Ureter (tissue), 1 donor: ENCODE measurements at regions not wholly inside any gene's neighbourhood (a gene's known extent, or its start where the extent isn't known, plus 50 kb on each side); places are given as distances from the start of the nearest gene placed in this dataset.
"Not testable (repeated sequence)": the region's sequence is repeated elsewhere in the genome, so short reads cannot be mapped to it uniquely, and the experiment has no call there.

Experiments used
- DNase-seq: peaks from one replicate; pipeline ENCODE4 v3.0.0-alpha.2; 2020; ENCODE audit warnings: low spot score
- donor health status: DM: yes; HTN: yes; CAD: no.

DNA sequence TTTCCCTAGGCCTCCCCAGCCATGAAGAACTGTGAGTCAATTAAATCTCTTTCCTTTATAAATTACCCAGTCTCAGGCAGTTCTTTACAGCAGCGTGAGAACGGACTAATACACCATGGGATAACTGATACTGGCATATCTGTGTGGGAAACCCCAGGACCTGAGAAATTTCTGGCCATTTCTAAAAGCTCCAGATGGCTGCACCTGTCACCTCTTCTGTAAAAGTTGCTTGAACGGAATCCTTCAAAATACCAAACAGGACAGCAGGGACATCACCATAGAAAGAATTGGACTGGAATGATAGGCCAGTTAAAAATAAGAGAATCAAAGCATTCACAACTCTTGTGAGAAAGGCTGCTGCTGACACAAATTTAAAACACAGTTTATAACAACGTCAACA is 134.0 kb upstream of the FOXD4L5 start:
- not testable (repeated sequence) for DNase-seq

DNA sequence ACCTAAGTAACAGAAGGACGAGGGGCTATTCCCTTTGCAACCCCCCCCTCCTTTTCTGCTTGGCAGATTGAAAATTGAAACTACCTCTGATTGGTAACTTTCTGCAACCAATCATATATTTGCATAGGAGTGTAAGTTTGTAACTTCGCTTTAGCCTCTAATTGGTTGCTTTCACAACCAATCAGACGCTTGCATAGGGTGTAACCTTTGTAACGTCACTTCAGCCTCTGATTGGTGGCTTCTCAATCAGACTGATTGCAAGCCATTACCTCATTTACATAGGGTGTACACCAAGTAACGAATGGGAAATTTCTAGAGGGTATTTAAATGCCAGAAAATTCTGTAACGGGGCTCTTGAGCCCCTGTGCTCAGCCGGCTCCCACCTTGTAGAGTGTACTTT is 131.9 kb upstream of the FOXD4L5 start:
- not testable (repeated sequence) for DNase-seq

DNA sequence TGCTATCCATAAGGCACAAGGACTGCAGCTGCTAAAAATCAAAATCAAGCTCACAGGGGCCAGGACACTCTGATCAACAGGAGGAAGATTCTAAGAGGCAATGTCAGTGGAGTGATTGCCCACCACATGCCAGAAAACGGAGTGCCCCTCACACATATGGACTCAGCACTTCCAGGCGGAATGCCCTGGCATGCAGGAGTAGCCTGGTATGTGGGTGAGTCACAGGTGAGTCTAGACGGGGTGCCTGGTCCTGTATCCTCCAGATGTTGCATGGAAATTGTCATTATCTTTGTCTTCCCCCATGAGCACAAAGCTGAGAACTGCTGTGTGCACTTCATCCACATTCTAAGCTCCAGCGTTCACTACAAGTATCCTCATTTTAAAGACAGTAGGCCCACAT is 129.2 kb upstream of the FOXD4L5 start:
- DNase-seq = not testable (repeated sequence)

DNA sequence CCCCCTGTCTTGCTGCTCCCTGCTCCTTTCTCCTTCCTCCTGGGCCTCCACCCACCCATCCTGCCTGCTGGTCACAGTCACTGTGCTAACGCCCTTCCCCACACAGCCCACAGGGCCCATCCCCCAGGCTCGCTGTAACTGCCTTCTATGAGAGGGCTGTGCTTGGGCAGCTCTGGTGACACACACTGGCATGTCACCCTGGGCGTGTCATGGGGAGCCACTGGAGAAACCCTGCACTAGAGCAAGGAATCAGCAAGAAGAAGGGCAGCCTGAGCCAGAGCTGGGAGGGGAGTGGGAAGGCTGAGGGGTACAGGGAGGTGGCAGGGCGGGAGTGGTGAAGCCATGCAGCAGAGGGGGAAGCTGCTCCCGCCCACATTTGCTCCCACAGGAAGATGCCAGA is 128.4 kb upstream of the FOXD4L5 start:
- DNase-seq = not testable (repeated sequence)

DNA sequence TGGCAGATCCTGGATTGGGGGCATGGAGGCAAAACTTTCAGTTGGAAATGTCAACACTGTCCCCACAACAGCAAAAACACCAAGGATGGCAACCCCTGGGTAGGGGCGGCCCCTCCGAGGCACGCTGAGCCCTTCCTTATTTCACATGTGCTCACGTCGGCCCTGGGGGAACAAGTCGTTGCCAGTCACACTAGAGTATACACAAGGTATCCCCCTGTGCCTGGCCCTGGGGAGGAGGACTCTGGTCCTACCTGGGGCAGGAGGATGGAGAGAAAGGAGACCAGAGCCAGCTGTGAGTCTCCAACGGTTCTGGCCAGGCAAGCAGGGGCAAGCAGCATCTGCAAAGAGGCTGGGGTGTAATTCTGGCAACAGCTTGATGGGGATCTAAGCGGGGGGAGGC is 126.9 kb upstream of the FOXD4L5 start:
- DNase-seq = no peak

DNA sequence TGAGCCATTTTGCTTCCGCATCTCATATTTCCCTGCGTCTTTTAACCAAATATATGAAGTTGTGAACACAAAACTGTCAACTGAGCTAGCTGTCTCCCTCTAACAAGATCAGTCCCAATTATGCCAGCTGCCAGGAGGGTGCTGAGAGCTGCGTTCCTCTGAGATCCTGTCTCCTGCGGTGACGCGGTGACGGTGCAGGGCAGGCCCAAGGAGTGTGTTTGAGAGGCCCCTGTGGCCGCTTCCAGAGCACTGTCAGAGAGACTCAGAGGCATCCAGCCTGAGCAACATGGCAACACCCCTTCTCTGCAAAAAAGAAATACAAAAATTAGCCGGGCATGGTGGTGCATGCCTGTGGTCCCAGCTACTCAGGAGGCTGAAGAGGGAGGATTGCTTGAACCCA is 126.3 kb upstream of the FOXD4L5 start:
- DNase-seq = no peak

DNA sequence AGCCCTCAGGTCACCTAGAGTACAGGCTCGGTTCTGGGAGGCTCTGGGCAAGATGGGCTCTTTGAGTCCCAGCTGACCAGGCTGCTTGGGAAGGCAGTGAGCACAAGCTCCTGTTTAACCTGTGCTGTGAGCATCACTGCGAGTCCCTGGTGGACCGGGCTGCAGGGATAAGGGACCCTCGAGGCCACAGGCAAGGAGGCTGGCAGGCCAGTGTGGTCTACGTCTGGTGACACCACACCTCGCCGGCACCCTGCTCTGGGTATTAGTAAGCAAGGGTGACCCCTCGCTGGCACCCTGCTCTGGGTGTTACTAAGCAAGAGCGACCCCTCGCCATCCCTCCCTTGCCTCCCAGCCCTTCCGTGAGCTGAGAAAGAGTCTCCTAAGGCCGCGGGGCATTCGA is 125.9 kb upstream of the FOXD4L5 start:
- DNase-seq = no peak

DNA sequence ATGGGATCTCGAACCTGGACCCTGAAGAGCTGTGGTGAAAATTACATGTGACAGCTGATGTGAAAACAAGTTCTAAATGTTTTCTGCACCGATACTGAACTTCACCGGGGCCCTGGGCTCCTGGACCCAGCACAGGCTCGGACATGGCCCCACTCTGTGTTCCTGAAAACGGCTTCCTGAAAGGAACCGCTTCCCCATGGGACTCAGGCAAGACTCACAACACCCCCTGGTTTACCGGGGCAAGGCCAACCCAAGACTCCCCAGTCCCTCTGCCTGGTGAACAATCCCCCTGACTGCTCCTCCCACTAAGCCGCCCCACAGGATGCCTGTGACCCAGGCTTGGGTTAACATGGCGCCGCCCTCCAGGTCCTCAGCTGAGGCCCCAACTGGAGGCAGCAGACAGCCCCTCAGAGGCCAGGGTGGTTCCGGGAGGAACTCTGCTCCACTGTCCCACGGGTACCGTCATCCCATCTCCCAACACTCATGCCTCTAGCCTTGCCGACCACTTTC is 124.5 kb upstream of the FOXD4L5 start:
- DNase-seq = no peak

DNA sequence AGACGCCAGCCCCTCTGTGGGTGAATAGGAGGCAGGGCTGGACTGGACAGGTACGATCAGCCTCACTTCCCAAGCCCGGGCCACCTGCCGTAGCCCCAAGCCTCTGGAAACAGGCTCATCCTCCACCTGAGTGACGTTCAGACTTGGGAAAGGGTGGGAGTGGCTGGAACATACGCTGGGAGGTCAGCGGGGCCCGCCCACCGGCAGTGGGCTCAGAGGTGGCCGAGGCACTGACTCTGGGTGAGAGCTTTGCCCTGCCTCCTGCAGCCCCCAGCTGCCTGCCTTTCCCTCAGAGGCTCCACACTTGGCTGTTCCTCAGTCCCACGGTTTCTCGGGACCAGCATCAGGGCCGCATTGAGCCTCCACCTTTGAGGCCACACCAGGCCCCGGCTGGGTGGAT is 123.8 kb upstream of the FOXD4L5 start:
- not testable (repeated sequence) for DNase-seq

DNA sequence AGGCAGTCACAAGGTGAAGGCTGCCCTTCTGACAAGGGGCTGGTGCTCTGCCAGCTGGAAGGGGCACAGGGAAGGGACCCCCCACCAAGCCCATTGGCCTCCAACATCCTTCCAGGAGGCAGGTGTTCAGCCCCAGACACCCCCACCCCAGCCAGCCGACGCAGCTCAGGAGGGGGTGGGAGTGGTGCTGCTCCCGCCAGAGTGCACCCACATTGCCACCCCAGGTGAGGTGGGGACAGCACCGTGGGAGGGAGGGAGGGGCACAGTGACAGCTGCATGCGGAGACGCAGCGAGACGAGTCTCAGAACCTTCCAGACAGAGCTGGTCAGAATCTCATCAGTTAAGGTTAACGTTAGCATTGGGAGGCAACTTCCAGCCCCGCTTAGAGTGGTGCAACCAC is 121.6 kb upstream of the FOXD4L5 start:
- DNase-seq = not testable (repeated sequence)

DNA sequence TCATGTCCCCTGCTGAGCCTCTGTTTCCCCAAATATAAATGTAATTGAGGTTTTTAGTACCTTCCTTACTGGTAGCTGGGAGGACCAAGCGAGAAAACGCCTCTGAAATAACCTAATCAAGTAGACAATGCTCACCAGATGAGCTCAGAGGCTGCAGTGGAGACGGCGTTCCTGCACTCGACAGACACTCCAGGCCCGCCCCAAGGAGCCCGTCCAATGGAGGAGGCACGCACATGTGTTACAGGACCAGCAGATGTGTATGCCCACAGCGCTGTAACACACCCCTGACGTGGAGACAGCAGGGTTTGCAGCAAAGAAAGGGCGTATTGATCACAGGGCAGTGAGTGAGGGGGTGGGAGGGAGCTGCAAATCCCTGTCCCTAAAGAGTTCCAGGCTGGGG is 120.8 kb upstream of the FOXD4L5 start:
- not testable (repeated sequence) for DNase-seq

DNA sequence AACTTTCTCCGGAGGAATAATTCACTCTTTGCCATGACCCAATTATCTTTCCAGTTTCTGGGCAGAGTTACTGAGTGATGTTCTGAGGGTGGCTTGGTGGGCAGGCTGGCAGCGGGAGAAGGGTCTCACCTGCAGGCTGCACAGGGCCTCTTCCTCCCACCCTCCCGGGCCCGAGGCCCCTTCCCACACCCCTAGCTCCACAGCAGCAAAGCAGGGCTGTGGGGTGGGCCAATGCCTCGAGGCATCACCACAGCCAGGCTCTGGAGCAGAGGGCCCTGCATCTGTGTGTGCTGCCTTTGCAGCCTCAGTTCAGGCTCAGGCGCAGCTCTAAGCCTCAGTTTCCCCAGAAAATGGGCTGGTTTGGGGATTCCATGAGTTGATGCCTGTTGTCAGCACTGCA is 120.2 kb upstream of the FOXD4L5 start:
- no peak for DNase-seq

DNA sequence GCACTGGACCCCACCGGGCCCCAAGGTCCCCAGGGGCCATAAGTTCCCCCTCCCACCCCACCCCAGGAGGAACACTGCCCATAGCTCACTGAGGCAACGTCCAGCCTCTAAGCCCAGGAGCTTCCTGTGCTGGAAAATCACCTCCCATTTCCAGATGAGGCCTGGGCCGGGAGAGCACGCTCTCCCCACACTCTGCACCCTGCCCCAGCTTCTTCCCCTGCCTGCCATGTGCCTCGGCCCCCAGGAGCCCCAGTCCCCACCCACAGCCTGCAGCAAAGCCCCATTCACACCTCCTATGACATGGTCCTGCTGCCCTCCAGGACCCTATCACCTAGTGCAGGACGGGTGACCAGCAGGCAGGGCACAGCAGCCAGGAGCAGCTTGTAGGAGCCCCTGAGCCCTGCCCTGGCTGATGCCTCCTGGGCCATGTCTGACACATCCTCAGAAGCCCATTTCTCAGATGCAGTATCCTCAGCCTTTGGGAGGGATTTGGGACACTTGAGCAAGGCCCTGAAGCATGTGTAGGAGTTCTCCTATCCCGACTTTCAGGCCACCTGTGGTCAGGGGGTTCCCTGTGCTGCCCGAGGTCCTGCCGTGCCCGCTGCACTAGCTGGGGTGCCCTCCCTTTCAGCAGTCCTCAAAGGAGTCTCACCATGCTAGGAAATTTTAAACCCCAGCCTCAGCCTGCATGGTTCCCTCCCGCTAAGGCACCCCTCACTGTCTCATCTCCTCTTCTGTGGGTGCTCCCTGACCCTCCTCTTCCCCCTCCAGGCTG is 119.4 kb upstream of the FOXD4L5 start:
- no peak for DNase-seq

DNA sequence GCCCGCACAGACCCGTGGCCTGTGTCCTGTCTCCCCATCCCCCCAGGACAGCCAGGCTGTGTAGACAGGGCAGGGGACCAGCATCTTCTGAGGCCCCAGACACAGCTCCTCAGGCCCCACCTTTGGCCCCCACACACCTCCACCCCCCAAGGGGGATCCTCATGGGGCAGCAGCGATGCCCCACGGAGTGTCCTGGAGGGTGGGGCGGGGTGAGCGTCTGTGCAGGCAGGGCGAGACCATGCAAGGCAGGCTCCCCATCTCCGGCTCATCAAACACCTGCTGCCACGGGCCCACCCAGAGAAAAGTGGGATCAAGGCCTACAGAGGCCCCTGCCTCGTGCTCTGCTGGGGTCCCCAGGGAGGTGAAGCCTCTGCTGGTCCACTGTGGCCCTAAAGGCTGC is 118.7 kb upstream of the FOXD4L5 start:
- no peak for DNase-seq

DNA sequence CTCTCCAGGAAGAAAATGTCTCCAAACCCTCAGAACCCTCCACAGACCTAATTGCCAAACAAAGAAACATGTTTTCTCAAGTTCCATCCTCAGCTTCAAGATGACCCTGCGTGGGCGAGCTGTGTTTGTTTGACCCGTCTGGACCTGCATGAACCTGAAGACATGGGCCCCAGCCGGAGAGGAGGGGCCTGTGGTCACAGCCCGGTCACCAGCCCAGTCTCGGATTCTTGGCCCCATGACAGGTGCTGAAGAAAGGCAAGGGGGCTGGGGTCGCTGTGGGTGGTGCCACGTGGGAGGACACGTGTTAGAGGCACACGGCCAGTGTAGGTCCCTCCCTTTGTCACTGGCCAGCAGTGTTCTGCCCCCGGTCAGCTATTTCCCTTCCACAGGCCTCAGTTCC is 118.1 kb upstream of the FOXD4L5 start:
- not testable (repeated sequence) for DNase-seq

DNA sequence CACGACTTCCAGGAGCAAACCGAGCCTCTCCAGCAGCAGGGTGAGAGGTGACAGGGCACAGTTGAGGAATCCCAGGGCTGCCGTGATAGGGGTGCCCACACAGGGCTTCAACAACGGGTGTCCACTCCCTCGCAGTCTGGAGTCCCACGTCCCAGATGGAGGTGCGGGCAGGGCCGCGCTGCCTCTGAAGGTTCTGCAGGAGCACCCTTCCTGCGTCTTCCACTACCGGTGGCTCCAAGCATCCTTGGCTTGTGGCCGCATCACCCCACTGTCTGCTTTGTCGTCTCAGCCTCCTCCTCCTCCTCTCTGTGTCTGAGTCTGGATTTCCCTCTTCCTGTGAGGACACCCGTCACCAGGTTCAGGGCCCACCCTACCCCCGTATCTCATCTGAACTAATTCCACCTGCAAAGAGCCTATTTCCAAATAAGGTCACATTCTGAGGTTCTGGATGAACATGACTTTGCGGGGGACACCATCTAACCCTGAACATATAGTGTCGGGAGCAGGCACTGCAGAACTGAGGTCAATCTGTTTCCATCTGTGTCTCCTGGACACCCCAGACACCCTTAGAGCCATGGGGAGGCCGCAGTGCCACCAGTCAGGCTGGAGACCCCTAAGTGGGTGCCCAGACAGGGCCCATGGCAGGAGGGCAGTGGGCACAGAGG is 117.3 kb upstream of the FOXD4L5 start:
- DNase-seq = not testable (repeated sequence)

DNA sequence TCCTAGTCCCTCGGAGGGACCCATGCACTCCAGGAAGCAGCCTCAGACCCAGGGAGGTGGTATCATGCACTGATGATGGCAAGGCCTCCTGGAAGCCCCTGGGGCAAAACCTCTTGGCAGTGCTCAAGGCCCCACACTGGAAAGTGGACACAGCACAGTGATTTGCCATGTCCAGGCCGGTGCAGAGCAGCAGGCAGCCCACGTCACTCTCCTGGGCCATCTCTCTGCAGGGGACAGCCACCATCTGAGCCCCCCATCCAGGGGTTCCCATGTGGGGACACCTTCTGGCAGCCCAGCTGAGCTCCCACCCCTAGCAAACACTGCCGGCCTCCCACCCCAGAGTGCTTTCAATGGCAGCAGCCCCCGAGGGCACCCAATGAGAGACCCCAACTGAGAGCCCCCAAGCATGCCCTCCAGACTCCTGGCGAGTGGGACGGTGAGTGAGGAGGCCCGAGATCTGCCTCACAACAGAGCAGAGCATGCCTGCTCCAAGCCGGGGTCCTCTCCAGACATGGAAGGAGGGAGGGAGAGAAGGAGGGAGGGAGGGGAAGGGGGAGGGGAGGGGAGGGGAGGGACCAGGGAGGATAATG is 116.5 kb upstream of the FOXD4L5 start:
- not testable (repeated sequence) for DNase-seq

DNA sequence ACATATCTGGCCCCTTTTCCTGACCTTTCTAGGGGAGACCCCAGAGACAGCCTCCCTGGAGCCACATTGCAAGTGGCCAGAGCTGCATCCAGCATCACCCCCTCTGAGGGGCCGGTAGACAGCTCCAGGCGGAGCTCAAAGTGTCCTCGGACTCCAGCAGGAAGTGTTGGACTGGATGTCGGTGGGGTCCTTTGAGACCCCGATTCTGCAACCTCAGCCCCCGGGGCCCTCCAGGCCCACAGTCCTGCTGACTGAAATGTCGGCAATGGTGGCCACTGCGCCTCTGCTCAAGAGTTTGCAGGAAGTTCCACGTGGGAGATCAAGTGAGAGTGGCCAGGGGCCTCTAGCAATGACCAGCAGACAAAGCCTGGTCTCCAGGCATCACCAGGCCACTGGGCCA is 115.9 kb upstream of the FOXD4L5 start:
- DNase-seq = no peak

DNA sequence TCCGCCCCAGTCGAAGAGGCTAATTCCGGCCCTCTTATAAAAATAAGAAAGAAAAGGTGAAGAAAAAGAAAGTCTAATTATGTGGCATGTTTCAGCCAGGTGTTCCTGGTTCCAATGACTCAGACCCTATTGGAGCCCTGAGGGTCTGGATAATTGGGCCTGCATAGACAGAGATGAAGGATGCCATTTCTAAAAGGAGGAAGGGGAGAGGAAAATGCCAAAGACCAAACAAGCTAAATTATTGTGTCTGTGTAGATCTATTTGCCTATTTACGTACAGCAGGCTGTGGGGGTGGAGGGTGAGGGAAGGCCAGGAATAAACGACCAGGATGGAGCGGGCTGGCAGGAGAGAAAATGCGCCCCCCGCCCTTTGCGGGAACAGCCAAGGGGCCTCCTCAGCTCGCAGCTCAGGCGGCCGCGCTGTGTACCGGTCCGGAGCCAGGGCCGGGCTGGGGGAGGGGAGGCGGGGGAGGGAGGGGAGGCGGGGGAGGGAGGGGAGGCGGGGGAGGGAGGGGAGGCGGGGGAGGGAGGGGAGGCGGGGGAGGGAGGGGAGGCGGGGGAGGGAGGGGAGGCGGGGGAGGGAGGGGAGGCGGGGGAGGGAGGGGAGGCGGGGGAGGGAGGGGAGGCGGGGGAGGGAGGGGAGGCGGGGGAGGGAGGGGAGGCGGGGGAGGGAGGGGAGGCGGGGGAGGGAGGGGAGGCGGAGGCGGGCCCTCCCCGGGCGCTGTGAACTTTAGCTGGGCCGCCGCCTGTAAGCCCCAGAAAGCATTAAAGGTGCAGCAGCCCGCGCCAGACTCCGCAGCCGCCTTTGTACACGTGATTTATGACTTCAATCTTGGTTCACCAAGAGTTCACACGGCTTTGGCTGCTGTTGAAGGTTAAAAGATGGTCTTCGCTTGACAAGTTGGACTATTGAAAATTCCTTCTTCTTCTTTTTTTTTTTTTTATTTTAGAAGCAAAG is 113.0 kb upstream of the FOXD4L5 start:
- DNase-seq = not testable (repeated sequence)

DNA sequence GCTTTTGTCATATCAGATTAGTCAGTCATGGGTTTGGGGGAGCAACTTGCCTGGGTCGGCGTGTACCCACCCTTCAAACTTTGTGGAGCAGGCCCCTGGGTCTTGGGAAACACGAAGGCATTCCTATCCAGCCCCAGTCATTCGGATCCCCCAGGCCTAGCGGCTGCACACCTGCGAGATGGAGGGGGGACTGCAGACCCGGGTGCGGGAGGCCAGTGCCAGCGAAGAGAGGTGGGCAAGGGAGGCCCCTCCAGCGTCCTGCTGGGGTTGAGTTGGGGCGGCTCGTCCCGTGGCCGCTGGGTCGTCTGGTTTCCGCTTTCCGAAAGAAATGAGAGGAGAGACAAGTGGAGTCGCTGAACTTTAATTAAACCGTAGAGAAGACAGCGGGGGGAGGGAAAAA is 112.2 kb upstream of the FOXD4L5 start:
- not testable (repeated sequence) for DNase-seq

DNA sequence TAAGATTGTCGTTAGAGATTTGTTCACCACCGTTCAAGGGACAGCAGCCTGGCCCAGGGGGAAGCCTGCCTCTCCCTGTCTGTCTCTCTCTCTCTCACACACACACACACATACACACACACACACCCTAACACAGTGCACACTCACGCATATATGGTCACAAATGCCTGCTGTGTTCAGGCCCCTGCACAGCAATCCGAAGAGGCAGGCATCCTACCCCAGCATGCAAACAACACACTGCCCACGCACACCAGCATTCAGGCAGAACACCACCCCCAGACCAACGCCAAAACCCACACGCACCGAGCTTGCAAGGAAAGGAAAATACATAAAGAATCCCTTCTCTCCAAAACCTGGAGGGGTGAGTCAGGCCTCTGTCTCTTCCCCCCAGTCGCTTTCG is 111.6 kb upstream of the FOXD4L5 start:
- DNase-seq = not testable (repeated sequence)

DNA sequence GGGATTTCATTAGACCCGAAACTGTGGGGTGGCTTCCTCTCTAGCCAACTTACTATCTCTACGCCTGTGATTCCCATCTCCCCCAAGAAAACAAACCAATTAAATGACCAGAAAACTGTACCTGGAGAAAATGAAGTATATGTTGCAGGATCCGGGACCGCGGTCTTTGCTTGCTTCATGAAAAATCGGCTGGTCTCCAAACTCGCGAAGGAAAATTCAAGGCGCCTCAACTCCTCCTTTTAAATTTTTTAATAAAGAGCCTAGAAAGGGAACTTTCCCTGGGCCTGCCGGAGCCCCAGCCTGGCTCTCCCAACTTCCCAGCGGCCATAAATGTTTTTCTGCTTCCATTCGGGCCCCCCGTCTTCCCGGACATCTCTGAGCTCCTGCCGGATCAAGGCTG is 110.8 kb upstream of the FOXD4L5 start:
- not testable (repeated sequence) for DNase-seq
